ENCODE measurements at regions not wholly inside any gene's neighbourhood (a gene's known extent, or its start where the extent isn't known, plus 50 kb on each side); places are given as distances from the start of the nearest gene placed in this dataset.

DNA sequence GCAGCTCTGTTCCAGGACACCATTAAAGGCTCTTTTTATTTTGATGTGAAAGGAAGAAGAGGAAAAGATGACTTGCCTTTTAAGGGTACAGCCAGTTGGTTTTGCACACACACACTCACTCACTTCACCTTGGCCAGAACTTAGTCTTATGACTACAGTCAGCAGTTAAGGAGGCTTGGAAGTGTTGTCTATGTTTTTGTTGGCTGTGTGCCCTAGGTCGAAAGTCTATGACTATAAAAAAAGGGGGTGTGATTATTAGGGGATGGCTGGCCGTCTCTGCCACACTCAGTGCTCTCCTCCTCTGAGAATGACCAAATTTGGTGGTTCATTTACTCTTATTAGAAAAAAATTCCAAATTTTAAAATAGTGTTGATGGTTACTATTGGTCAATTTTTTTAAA lies 139.5 kb upstream of the OTX2 start:
- TF ChIP-seq, protein P1, sequence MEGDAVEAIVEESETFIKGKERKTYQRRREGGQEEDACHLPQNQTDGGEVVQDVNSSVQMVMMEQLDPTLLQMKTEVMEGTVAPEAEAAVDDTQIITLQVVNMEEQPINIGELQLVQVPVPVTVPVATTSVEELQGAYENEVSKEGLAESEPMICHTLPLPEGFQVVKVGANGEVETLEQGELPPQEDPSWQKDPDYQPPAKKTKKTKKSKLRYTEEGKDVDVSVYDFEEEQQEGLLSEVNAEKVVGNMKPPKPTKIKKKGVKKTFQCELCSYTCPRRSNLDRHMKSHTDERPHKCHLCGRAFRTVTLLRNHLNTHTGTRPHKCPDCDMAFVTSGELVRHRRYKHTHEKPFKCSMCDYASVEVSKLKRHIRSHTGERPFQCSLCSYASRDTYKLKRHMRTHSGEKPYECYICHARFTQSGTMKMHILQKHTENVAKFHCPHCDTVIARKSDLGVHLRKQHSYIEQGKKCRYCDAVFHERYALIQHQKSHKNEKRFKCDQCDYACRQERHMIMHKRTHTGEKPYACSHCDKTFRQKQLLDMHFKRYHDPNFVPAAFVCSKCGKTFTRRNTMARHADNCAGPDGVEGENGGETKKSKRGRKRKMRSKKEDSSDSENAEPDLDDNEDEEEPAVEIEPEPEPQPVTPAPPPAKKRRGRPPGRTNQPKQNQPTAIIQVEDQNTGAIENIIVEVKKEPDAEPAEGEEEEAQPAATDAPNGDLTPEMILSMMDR (IDR thresholded peaks at IDR 0.05), result no peak
- TF ChIP-seq EP300 (IDR thresholded peaks at IDR 0.05) (no peak), POLR2AphosphoS5 (IDR thresholded peaks at IDR 0.05) (no peak), POLR2A (IDR thresholded peaks at IDR 0.05) (no peak)
